H1 (cell line): ENCODE measurements at regions not wholly inside any gene's neighbourhood (a gene's known extent, or its start where the extent isn't known, plus 50 kb on each side); places are given as distances from the start of the nearest gene placed in this dataset.

Source experiments
- CTCF ChIA-PET: fragments of 300-600 bp; sonication (Branson Sonifier 250); formaldehyde crosslinking; loops from one replicate; lab custom pipeline; 2021; ENCODE audit not compliant: partially characterized antibody; lab: Charles Lee
- POLR2A ChIA-PET: fragments of 300-600 bp; sonication (Branson Sonifier 250); formaldehyde crosslinking; loops from one replicate; lab custom pipeline; 2021; ENCODE audit warnings: inconsistent platforms; ENCODE audit not compliant: partially characterized antibody; lab: Charles Lee
- DNase-seq, 2 experiments: peaks; one replicate each; pipeline versions ENCODE4 v3.0.0 to v3.0.0-alpha.2; 2010 to 2022; ENCODE audit warnings: low spot score in 2 of 2, low read depth in 1 of 2, mixed read lengths in 1 of 2
- FAIRE-seq: peaks from 2 replicates; lab custom pipeline; 2011; peaks lifted over from hg19 to GRCh38; lab: Jason Lieb, UNC
- H2AFZ ChIP-seq: 2 replicates; pipeline ENCODE4 v1.8.1; 2012; ENCODE audit warnings: low read length, inconsistent platforms
- H2AK5ac ChIP-seq: 2 replicates; pipeline ENCODE4 v1.6.1; 2013; ENCODE audit warnings: low read depth, low read length
- H2BK120ac ChIP-seq: replicated peaks from 2 replicates; pipeline ENCODE3; 2013; ENCODE audit warnings: low read depth, low read length, inconsistent platforms
- H2BK12ac ChIP-seq: 2 replicates; pipeline ENCODE4 v1.6.1; 2013; ENCODE audit warnings: low read depth, low read length
- H2BK15ac ChIP-seq: 2 replicates; pipeline ENCODE4 v1.6.1; 2013; ENCODE audit warnings: low read length
- H2BK20ac ChIP-seq: 2 replicates; pipeline ENCODE4 v1.6.1; 2013; ENCODE audit warnings: low read length
- H2BK5ac ChIP-seq: 2 replicates; pipeline ENCODE4 v1.6.1; 2013; ENCODE audit warnings: low read depth, low read length
- H3K14ac ChIP-seq: 2 replicates; pipeline ENCODE4 v1.6.1; 2013; ENCODE audit warnings: inconsistent platforms; ENCODE audit not compliant: insufficient read length
- H3K18ac ChIP-seq: 2 replicates; pipeline ENCODE4 v1.6.1; 2013; ENCODE audit warnings: low read length; ENCODE audit errors: extremely low read depth
- H3K23ac ChIP-seq: 2 replicates; pipeline ENCODE4 v1.6.1; 2013; ENCODE audit warnings: inconsistent platforms; ENCODE audit not compliant: insufficient read length
- H3K23me2 ChIP-seq: 2 replicates; pipeline ENCODE4 v1.6.1; 2013; ENCODE audit warnings: low read depth, low read length
- H3K27ac ChIP-seq: 2 replicates; pipeline ENCODE4 v1.6.1; 2011; ENCODE audit warnings: low read depth, low read length, inconsistent platforms
- H3K27me3 ChIP-seq, 4 experiments: replicated peaks in 1 of 4; 1 replicate in 1 of 4; 2 replicates in 3 of 4; pipeline versions ENCODE4 v1.6.1 to v1.8.1; 2011 to 2013; ENCODE audit warnings: low read length in 3 of 4, mild to moderate bottlenecking in 3 of 4, inconsistent platforms in 2 of 4, mixed read lengths in 2 of 4, moderate library complexity in 1 of 4; ENCODE audit not compliant: control insufficient read depth in 3 of 4, insufficient read depth in 3 of 4; ENCODE audit errors: extremely low read depth in 1 of 4
- H3K36me3 ChIP-seq, 4 experiments: 2 replicates each; pipeline versions ENCODE4 v1.6.1 to v1.8.1; 2011 to 2013; ENCODE audit warnings: mild to moderate bottlenecking in 4 of 4, low read length in 3 of 4, moderate library complexity in 2 of 4, control low read depth in 1 of 4, inconsistent platforms in 1 of 4; ENCODE audit not compliant: insufficient read depth in 4 of 4, control insufficient read depth in 2 of 4
- H3K4ac ChIP-seq: replicated peaks from 2 replicates; pipeline ENCODE3; 2013; ENCODE audit warnings: low read length, low read depth, mixed read lengths, inconsistent platforms; ENCODE audit not compliant: insufficient read length
- H3K4me1 ChIP-seq, 4 experiments: replicated peaks in 1 of 4; 1 replicate in 1 of 4; 2 replicates in 3 of 4; pipeline versions ENCODE4 v1.6.1 to v1.8.1; 2011 to 2013; ENCODE audit warnings: low read length in 3 of 4, inconsistent platforms in 2 of 4, mixed read lengths in 1 of 4; ENCODE audit not compliant: insufficient read depth in 4 of 4, control insufficient read depth in 3 of 4
- H3K4me2 ChIP-seq, 2 experiments: 2 replicates each; pipeline versions ENCODE4 v1.6.1 to v1.8.1; 2011 to 2013; ENCODE audit warnings: low read depth in 2 of 2, low read length in 2 of 2, control low read depth in 1 of 2, inconsistent platforms in 1 of 2, mild to moderate bottlenecking in 1 of 2; ENCODE audit not compliant: insufficient read depth in 1 of 2
- H3K4me3 ChIP-seq, 4 experiments: fragments of 200-600, 300-600 bp in 1 of 4; sonication (generic), shearing (Covaris generic), sonication (Bioruptor Twin) in 1 of 4; 2 replicates each; pipeline versions ENCODE4 v1.5.1 to v1.8.1; 2011 to 2016; ENCODE audit warnings: low read length in 4 of 4, low read depth in 3 of 4, control low read depth in 2 of 4, inconsistent platforms in 2 of 4, mild to moderate bottlenecking in 2 of 4, mixed read lengths in 1 of 4, moderate library complexity in 1 of 4; ENCODE audit not compliant: insufficient read depth in 2 of 4; ENCODE audit errors: extremely low read depth in 1 of 4
- H3K56ac ChIP-seq: replicated peaks from 2 replicates; pipeline ENCODE3; 2013; ENCODE audit warnings: low read depth, mild to moderate bottlenecking, mixed read lengths, low read length, inconsistent platforms; ENCODE audit not compliant: insufficient read length
- H3K79me1 ChIP-seq: 2 replicates; pipeline ENCODE4 v1.6.1; 2013; ENCODE audit warnings: low read depth, low read length, control low read depth
- H3K79me2 ChIP-seq, 2 experiments: 2 replicates each; pipeline versions ENCODE4 v1.6.1 to v1.8.1; 2012 to 2013; ENCODE audit warnings: low read length in 2 of 2, mild to moderate bottlenecking in 2 of 2, inconsistent platforms in 1 of 2; ENCODE audit not compliant: insufficient read depth in 2 of 2, control insufficient read depth in 1 of 2
- H3K9ac ChIP-seq, 4 experiments: replicated peaks in 1 of 4; 1 replicate in 1 of 4; 2 replicates in 3 of 4; pipeline versions ENCODE4 v1.6.1 to v1.8.1; 2011 to 2013; ENCODE audit warnings: low read depth in 3 of 4, low read length in 3 of 4, control low read depth in 2 of 4, mild to moderate bottlenecking in 2 of 4, moderate library complexity in 2 of 4, inconsistent platforms in 1 of 4; ENCODE audit errors: extremely low read depth in 1 of 4
- H3K9me3 ChIP-seq, 2 experiments: 2 replicates each; pipeline versions ENCODE4 v1.6.1 to v1.8.1; 2012 to 2013; ENCODE audit warnings: mild to moderate bottlenecking in 2 of 2, moderate library complexity in 2 of 2, control low read depth in 1 of 2, inconsistent platforms in 1 of 2, low read depth in 1 of 2, low read length in 1 of 2, mixed read lengths in 1 of 2; ENCODE audit not compliant: insufficient read depth in 2 of 2
- H4K20me1 ChIP-seq, 2 experiments: replicated peaks in 1 of 2; 2 replicates each; pipeline versions ENCODE3 to v1.8.1; 2011 to 2013; ENCODE audit warnings: inconsistent platforms in 2 of 2, low read length in 2 of 2, mild to moderate bottlenecking in 1 of 2; ENCODE audit not compliant: insufficient read depth in 2 of 2, control insufficient read depth in 1 of 2
- H4K5ac ChIP-seq: 2 replicates; pipeline ENCODE4 v1.6.1; 2013; ENCODE audit warnings: low read length, low read depth, mixed read lengths, inconsistent platforms; ENCODE audit not compliant: insufficient read length
- H4K8ac ChIP-seq: 2 replicates; pipeline ENCODE4 v1.8.0; 2013; ENCODE audit warnings: mild to moderate bottlenecking, moderate library complexity, low read length, inconsistent platforms; ENCODE audit not compliant: insufficient read depth; ENCODE audit errors: extremely low read depth
- H4K91ac ChIP-seq: replicated peaks from 2 replicates; pipeline ENCODE3; 2013; ENCODE audit warnings: low read length, mixed read lengths, inconsistent platforms; ENCODE audit not compliant: insufficient read length
- BACH1 ChIP-seq: IDR thresholded peaks from 2 replicates; pipeline ENCODE4 v1.6.1; 2012; ENCODE audit warnings: low read length, improper control_type of control experiment
- BCL11A ChIP-seq, 2 experiments: IDR thresholded peaks; one replicate each; pipeline ENCODE4 v1.6.1; 2011; ENCODE audit warnings: low read depth in 2 of 2, low read length in 2 of 2, mild to moderate bottlenecking in 2 of 2
- BRCA1 ChIP-seq: IDR thresholded peaks from 2 replicates; pipeline ENCODE4 v1.6.1; 2012; ENCODE audit warnings: low read depth, low read length, improper control_type of control experiment
- CHD2 ChIP-seq: IDR thresholded peaks from 2 replicates; pipeline ENCODE4 v1.6.1; 2012; ENCODE audit warnings: low read length, improper control_type of control experiment
- FOSL1 ChIP-seq: IDR thresholded peaks from 2 replicates; pipeline ENCODE4 v1.6.1; 2011; ENCODE audit warnings: mild to moderate bottlenecking, low read depth, low read length, moderate library complexity; ENCODE audit not compliant: insufficient read depth
- JUND ChIP-seq: IDR thresholded peaks from 2 replicates; pipeline ENCODE4 v1.6.1; 2011; ENCODE audit warnings: mild to moderate bottlenecking, improper control_type of control experiment, low read length
- NANOG ChIP-seq: IDR thresholded peaks from 2 replicates; pipeline ENCODE4 v1.6.1; 2011; ENCODE audit warnings: low read length, low read depth, mild to moderate bottlenecking, inconsistent platforms; ENCODE audit not compliant: insufficient read depth, poor library complexity, severe bottlenecking
- PHF8 ChIP-seq: fragments of 200-600 bp; sonication (generic); conservative IDR thresholded peaks from 2 replicates; pipeline ENCODE4 v1.7.1; 2012; ENCODE audit warnings: low read depth, mild to moderate bottlenecking, inconsistent platforms, low read length, moderate library complexity
- SP1 ChIP-seq: IDR thresholded peaks from 2 replicates; pipeline ENCODE4 v1.6.1; 2011; ENCODE audit warnings: low read depth, low read length
- SRF ChIP-seq: IDR thresholded peaks from 2 replicates; pipeline ENCODE4 v1.6.1; 2011; ENCODE audit warnings: mild to moderate bottlenecking, low read depth, low read length, moderate library complexity
- TAF7 ChIP-seq: optimal IDR thresholded peaks from 2 replicates; pipeline ENCODE3; 2011; ENCODE audit warnings: low read depth, mild to moderate bottlenecking, inconsistent platforms, low read length, moderate library complexity, borderline replicate concordance
- YY1 ChIP-seq: IDR thresholded peaks from 2 replicates; pipeline ENCODE4 v1.6.1; 2011; ENCODE audit warnings: low read depth, mild to moderate bottlenecking, low read length
- WGBS, 2 experiments: shearing (Covaris generic) in 1 of 2; methylation state at CpG; one replicate each; pipeline versions ENCODE4 v1.1.6 to v1.1.7; 2013 to 2015; ENCODE audit warnings: low lambda C conversion rate in 2 of 2, mixed read lengths in 2 of 2, inconsistent platforms in 1 of 2, low coverage in 1 of 2, missing lambda C conversion rate in 1 of 2; ENCODE audit not compliant: insufficient replicate concordance in 2 of 2, insufficient coverage in 1 of 2, insufficient read length in 1 of 2; ENCODE audit errors: extremely low coverage in 1 of 2, missing lambda C conversion rate in 1 of 2; 5-methylcytosine and 5-hydroxymethylcytosine counted together
- TF ChIP-seq, protein P1 (sequence below): IDR thresholded peaks from 2 replicates; pipeline ENCODE4 v1.6.1; 2012; ENCODE audit warnings: inconsistent platforms
- TF ChIP-seq, protein P2 (sequence below): IDR thresholded peaks from 2 replicates; pipeline ENCODE4 v1.6.1; 2011; ENCODE audit warnings: low read length, improper control_type of control experiment

DNA sequence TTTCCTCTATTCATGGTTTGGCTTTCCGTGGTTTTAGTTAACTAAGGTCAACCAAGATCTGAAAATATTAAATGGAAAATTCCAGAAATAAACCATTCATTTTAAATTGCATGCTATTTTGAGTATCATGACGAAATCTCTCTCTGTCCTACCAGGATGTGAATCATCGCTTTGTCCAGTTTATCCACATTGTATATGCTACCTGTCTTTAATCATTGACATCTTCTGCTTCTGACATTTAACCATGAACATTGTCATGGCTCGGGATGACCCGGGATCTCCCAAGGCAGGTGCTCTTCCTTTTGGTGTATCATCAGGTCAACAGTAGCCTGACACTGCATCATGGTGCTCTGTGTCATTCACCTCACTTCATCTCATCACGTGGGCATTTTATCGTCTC, 125.5 kb upstream of the HNRNPU start:
- ChIA-PET CTCF (no interaction called here), POLR2A (no interaction called here)
- H2AFZ ChIP-seq: no peak overlapping the region
- no peak overlapping the region for H3K9ac ChIP-seq
- no peak for FAIRE-seq
- H3K79me1 ChIP-seq: no peaks in the 10 kb centered on the region
- H4K5ac ChIP-seq: no peak overlapping the region
- H2BK120ac ChIP-seq: no peak overlapping the region
- no peaks in the 10 kb centered on the region for H3K4me1 ChIP-seq
- no peak overlapping the region for H3K27ac ChIP-seq
- no peaks in the 10 kb centered on the region for H3K23me2 ChIP-seq
- no peak overlapping the region for H4K91ac ChIP-seq
- no peak overlapping the region for H3K4ac ChIP-seq
- H3K9me3 ChIP-seq: no peaks in the 10 kb centered on the region
- peaks cover 0 to 1% of the 10 kb centered on the region in 2 experiments for H4K20me1 ChIP-seq
- H3K79me2 ChIP-seq: peaks cover 0 to 4% of the 10 kb centered on the region in 2 experiments; a peak in 1 of 4 replicates
- no peak overlapping the region for H2BK20ac ChIP-seq
- H3K18ac ChIP-seq: no peak overlapping the region
- H2AK5ac ChIP-seq: no peak overlapping the region
- H3K4me2 ChIP-seq: no peak overlapping the region
- no peak overlapping the region for H2BK5ac ChIP-seq
- no peak overlapping the region for H3K23ac ChIP-seq
- no peak overlapping the region for H2BK15ac ChIP-seq
- no peaks in the 10 kb centered on the region for H3K27me3 ChIP-seq
- WGBS, 2 experiments: 94% methylated on average over 7 of the region's 7 CpGs; no CpG with 5 or more reads in 1 of the 2 experiments
- H3K56ac ChIP-seq: no peak overlapping the region
- no peak for DNase-seq
- no peak overlapping the region for H3K4me3 ChIP-seq
- H3K14ac ChIP-seq: no peak overlapping the region
- no peak overlapping the region for H4K8ac ChIP-seq
- no peak overlapping the region for H2BK12ac ChIP-seq
- no peaks in the 10 kb centered on the region for H3K36me3 ChIP-seq
- TF ChIP-seq JUND (no peak), CHD2 (no peak), NANOG (no peak), SRF (no peak), YY1 (no peak), TAF7 (no peak), BACH1 (no peak), BRCA1 (no peak), FOSL1 (no peak), BCL11A (IDR thresholded peaks at IDR 0.05; ENCODE audit: low read depth in 2 of 2, low read length in 2 of 2) (no peak), SP1 (no peak), PHF8 (no peak)
- TF ChIP-seq, protein P1, sequence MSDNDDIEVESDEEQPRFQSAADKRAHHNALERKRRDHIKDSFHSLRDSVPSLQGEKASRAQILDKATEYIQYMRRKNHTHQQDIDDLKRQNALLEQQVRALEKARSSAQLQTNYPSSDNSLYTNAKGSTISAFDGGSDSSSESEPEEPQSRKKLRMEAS: no peak
- TF ChIP-seq, protein P2, sequence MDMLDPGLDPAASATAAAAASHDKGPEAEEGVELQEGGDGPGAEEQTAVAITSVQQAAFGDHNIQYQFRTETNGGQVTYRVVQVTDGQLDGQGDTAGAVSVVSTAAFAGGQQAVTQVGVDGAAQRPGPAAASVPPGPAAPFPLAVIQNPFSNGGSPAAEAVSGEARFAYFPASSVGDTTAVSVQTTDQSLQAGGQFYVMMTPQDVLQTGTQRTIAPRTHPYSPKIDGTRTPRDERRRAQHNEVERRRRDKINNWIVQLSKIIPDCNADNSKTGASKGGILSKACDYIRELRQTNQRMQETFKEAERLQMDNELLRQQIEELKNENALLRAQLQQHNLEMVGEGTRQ: no peak
